C4-2B (cell line): ENCODE measurements at regions not wholly inside any gene's neighbourhood (a gene's known extent, or its start where the extent isn't known, plus 50 kb on each side); places are given as distances from the start of the nearest gene placed in this dataset.

ENCODE experiments used
- H3K27ac ChIP-seq: fragments of 450-650 bp; 2 replicates; pipeline ENCODE4 v1.5.1; 2017
- ZFX ChIP-seq: fragments of 450-650 bp; IDR thresholded peaks from 2 replicates; pipeline ENCODE4 v1.6.1; 2017
- TF ChIP-seq, protein P1 (sequence below): fragments of 450-650 bp; conservative IDR thresholded peaks from 2 replicates; pipeline ENCODE4 v1.5.1; 2017; ENCODE audit warnings: mild to moderate bottlenecking

DNA sequence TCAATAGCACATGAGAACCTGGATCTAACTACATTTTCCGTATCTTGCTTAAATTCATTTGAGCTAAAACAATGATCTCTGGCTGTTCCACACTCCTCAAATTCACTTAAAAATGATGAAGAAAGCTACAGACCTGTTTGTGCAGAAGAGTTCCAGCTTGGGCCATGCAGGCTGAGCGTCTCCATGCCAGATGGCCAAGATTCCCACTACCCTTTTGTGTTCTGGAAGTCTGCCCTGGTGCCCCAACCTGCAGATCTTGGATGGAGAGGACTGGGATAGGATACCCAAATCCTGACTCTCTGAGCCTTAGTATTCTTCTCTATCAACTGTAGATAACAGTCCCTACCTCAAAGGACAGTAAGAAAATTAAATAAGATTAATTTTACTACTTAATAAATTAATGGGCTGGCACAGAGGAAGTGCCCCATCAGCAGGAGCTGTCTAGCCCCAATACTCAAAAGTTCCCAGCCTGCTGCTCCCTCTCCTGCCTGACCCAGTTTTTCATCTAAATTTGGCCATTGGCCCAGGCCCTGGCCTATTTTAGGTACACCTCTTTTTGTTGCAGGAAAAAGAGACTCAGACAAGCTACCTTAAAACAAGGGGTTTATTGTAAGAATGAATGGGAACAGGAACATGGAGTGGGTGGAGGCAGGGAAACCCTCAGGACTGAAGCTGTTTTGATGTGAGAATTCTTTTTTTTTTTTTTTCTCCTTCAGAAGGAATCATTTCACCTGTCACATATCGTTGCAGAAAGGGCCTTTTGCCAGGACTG lies 81.4 kb upstream of the GRK3 start:
- no peak overlapping the region for H3K27ac ChIP-seq
- TF ChIP-seq ZFX, result no peak
- TF ChIP-seq, protein P1, sequence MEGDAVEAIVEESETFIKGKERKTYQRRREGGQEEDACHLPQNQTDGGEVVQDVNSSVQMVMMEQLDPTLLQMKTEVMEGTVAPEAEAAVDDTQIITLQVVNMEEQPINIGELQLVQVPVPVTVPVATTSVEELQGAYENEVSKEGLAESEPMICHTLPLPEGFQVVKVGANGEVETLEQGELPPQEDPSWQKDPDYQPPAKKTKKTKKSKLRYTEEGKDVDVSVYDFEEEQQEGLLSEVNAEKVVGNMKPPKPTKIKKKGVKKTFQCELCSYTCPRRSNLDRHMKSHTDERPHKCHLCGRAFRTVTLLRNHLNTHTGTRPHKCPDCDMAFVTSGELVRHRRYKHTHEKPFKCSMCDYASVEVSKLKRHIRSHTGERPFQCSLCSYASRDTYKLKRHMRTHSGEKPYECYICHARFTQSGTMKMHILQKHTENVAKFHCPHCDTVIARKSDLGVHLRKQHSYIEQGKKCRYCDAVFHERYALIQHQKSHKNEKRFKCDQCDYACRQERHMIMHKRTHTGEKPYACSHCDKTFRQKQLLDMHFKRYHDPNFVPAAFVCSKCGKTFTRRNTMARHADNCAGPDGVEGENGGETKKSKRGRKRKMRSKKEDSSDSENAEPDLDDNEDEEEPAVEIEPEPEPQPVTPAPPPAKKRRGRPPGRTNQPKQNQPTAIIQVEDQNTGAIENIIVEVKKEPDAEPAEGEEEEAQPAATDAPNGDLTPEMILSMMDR, result no peak

DNA sequence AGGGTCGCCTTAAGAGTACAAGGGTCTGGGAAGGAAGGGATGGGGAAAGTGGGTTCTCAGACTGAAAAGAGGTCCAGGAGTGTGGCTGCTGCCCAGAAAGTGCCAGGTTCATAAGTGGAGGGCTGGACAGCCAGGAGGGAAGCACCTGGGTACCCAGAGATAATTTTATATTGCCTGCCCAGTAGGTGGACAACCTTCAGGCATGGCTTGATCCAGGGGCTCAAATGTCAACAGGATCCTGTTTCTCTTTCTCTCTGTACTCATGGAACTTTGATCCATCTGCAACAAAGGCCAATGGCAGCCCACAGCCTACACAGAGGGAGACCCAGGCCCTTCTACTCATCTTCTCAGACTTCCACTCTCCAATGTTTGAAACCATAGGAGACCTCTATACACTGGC lies 80.5 kb upstream of the GRK3 start:
- no peak for TF ChIP-seq ZFX
- TF ChIP-seq, protein P1, result no peak
- H3K27ac ChIP-seq, result no peak overlapping the region

- no peak overlapping the region for H3K27ac ChIP-seq
Observed at GRCh38 chr22:25484521-25485315, 79.8 kb upstream of the GRK3 start.

DNA sequence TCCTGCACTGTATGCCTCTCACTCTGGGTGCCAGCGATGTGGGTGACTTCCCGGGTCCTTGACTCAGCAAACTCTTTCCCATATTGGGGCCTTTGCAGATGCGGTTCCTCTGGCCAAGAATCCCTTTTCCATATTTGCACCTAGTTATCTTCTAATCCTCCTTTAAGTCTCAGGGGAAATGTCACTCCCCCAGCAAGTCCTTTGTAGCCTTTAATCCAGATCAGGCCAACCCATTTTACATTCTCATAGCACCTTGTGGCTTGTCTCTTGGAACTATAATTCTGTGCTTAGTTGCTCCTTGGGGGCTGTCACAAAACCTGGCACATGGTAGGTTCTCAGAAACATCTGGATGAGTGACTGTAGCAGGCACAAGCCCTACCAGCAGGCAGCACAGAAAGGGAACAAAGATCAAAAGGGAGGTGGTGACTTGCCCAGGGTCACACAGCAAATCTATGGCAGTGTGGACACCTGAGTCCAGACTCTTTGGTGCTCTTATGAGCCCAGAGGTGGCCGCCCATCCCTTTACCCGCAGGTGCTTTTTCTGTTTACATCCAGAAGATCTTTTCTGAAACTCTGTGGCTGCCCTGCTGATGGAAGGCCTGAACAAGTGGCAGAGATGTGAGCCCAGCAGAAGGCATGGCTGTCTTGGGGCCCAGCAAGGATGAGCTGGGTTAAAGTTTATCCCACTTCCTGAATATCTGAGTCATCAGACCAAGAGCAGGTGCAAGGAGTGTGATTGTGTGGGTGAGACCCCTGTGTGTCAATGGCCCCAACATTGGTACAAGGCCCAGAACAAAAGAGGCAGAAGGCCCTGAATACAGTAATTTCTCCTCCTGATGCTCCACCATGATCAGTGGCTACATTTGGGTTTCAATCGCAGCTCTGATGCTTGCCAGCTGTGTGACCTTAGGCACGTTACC lies 78.6 kb upstream of the GRK3 start:
- TF ChIP-seq, protein P1, result no peak
- no peak for TF ChIP-seq ZFX
- no peak overlapping the region for H3K27ac ChIP-seq

More at GRCh38 chr22:25484521-25485315, 79.8 kb upstream of the GRK3 start:
- TF ChIP-seq, protein P1, result no peak
- TF ChIP-seq ZFX, result no peak

GRCh38 chr22:25487508-25487907 lies 77.0 kb upstream of the GRK3 start:
- TF ChIP-seq, protein P1, result no peak
- TF ChIP-seq ZFX, result no peak
- H3K27ac ChIP-seq, result no peak overlapping the region

- no peak overlapping the region for H3K27ac ChIP-seq
- TF ChIP-seq ZFX, result no peak
- TF ChIP-seq, protein P1, result no peak
Observed at GRCh38 chr22:25488244-25489020, 76.0 kb upstream of the GRK3 start.
